GM21360 (cell line): ENCODE measurements at regions not wholly inside any gene's neighbourhood (a gene's known extent, or its start where the extent isn't known, plus 50 kb on each side); places are given as distances from the start of the nearest gene placed in this dataset.

Source experiments
- ATAC-seq: cut with Tn5 transposase; IDR thresholded peaks from one replicate; pipeline ENCODE4 v1.9.1; 2021; ENCODE audit warnings: mild to moderate bottlenecking, moderate library complexity; ENCODE audit not compliant: unreplicated experiment

- ATAC-seq, result no peak
These were observed 121.9 kb upstream of the LGALSL start for GRCh38 chr2:64331849-64332699.

- ATAC-seq, result no peak
These were observed 117.8 kb upstream of the LGALSL start for GRCh38 chr2:64336171-64336570.

- ATAC-seq, result no peak
These were observed 116.6 kb upstream of the LGALSL start for GRCh38 chr2:64337314-64337713.

GRCh38 chr2:64338108-64338507, 115.9 kb upstream of the LGALSL start:
- ATAC-seq, result no peak

- no peak for ATAC-seq
These were observed 115.0 kb upstream of the LGALSL start for GRCh38 chr2:64338910-64339500.

GRCh38 chr2:64341461-64341860, 112.5 kb upstream of the LGALSL start:
- ATAC-seq, result no peak

GRCh38 chr2:64342195-64343099, 111.5 kb upstream of the LGALSL start:
- no peak for ATAC-seq

GRCh38 chr2:64344999-64345576, 108.9 kb upstream of the LGALSL start:
- ATAC-seq, result no peak

GRCh38 chr2:64345998-64346397, 108.0 kb upstream of the LGALSL start:
- ATAC-seq, result no peak

- ATAC-seq, result no peak
These were observed 105.4 kb upstream of the LGALSL start for GRCh38 chr2:64348386-64349130.

- ATAC-seq, result no peak
These were observed 104.8 kb upstream of the LGALSL start for GRCh38 chr2:64349131-64349530.

- no peak for ATAC-seq
These were observed 103.0 kb upstream of the LGALSL start for GRCh38 chr2:64350996-64351395.

- ATAC-seq, result no peak
These were observed 101.7 kb upstream of the LGALSL start for GRCh38 chr2:64352292-64352691.

GRCh38 chr2:64354857-64355680, 98.9 kb upstream of the LGALSL start:
- no peak for ATAC-seq

GRCh38 chr2:64356906-64357305, 97.1 kb upstream of the LGALSL start:
- no peak for ATAC-seq

- peak; percentile 44 for ATAC-seq
These were observed 94.6 kb upstream of the LGALSL start for GRCh38 chr2:64359171-64359891.

GRCh38 chr2:64359892-64360657, 93.9 kb upstream of the LGALSL start:
- peak; percentile 90 for ATAC-seq
